ENCODE measurements at regions not wholly inside any gene's neighbourhood (a gene's known extent, or its start where the extent isn't known, plus 50 kb on each side); places are given as distances from the start of the nearest gene placed in this dataset.

DNA sequence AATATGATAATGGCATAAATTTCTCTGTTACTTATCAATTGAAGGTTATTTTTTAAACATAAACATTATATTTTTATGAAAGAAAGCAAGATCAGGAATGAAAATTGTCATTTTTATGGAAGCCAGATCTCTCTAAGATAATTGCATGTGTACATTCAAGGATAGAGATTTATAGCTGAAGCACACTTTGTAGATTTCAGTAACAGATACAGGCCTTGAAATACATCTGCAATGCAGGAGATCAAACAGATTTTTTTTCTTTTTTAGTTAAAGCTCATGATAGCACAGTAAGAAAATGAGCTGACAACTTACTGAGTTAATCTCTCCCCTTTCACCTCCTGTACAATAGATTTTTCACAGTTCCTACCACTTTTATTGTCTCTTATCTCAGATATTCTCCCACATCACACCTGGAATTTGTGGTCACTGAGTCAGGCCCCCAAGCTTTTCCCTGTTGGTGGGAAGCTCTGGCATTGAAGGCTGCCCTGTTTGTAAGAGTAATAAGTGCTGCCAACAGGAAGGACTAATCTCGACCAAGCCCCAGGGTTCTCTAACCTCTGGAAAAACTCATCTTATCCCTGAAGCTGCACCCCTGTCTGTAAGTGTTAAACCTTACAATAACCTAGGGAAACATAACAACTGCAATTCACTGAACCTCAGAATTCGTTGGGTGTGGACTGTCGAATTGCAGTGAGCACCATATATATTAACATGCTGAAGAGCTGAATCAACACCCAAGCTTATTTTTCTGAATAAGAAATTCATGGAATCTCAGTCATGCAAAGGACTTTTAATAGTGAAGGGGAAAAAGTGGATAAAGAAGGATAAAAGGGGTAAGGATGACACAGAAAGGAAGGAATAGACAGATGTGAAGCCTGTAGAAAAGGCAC lies 599.0 kb downstream of the LMO4 start:
- no peak for ATAC-seq
- DNase-seq: no peak
- no peaks in the 10 kb centered on the region for H3K4me1 Mint-ChIP-seq
- H3K27ac Mint-ChIP-seq: no peak overlapping the region
- H3K36me3 Mint-ChIP-seq (ENCODE audit: low read depth): no peaks in the 10 kb centered on the region
- H3K9me3 Mint-ChIP-seq: peaks cover 5% of the 10 kb centered on the region
- H3K4me3 Mint-ChIP-seq: no peak overlapping the region
- no peaks in the 10 kb centered on the region for H3K27me3 Mint-ChIP-seq

- DNase-seq (no peak), ATAC-seq (no peak)
- Mint-ChIP-seq H3K27ac (no peak overlapping the region), H3K27me3 (no peaks in the 10 kb centered on the region), H3K9me3 (peaks cover 5% of the 10 kb centered on the region), H3K4me1 (no peaks in the 10 kb centered on the region), H3K36me3 (ENCODE audit: low read depth) (no peaks in the 10 kb centered on the region), H3K4me3 (no peak overlapping the region)
These were observed 599.9 kb downstream of the LMO4 start for GRCh38 chr1:87928623-87929022.

- Mint-ChIP-seq H3K27me3 (peaks cover 2% of the 10 kb centered on the region), H3K27ac (no peak overlapping the region), H3K36me3 (ENCODE audit: low read depth) (no peaks in the 10 kb centered on the region), H3K9me3 (peaks cover 5% of the 10 kb centered on the region), H3K4me1 (no peaks in the 10 kb centered on the region), H3K4me3 (no peak overlapping the region)
- ATAC-seq (no peak), DNase-seq (no peak)
These were observed 601.2 kb downstream of the LMO4 start for GRCh38 chr1:87929906-87930305.

- Mint-ChIP-seq H3K27ac (no peak overlapping the region), H3K27me3 (peaks cover 5% of the 10 kb centered on the region), H3K36me3 (ENCODE audit: low read depth) (no peaks in the 10 kb centered on the region), H3K4me3 (no peak overlapping the region), H3K9me3 (peaks cover 5% of the 10 kb centered on the region), H3K4me1 (no peaks in the 10 kb centered on the region)
- no peak for DNase-seq
- ATAC-seq: no peak
These were observed 602.1 kb downstream of the LMO4 start for GRCh38 chr1:87930796-87931195.

- no peak overlapping the region for H3K27ac Mint-ChIP-seq
- ATAC-seq (no peak), DNase-seq (no peak)
- H3K9me3 Mint-ChIP-seq: peaks cover 5% of the 10 kb centered on the region
- no peaks in the 10 kb centered on the region for H3K36me3 Mint-ChIP-seq (ENCODE audit: low read depth)
- H3K27me3 Mint-ChIP-seq: peaks cover 5% of the 10 kb centered on the region
- H3K4me1 Mint-ChIP-seq: no peaks in the 10 kb centered on the region
- H3K4me3 Mint-ChIP-seq: no peak overlapping the region
These were observed 604.5 kb downstream of the LMO4 start for GRCh38 chr1:87933171-87933570.

DNA sequence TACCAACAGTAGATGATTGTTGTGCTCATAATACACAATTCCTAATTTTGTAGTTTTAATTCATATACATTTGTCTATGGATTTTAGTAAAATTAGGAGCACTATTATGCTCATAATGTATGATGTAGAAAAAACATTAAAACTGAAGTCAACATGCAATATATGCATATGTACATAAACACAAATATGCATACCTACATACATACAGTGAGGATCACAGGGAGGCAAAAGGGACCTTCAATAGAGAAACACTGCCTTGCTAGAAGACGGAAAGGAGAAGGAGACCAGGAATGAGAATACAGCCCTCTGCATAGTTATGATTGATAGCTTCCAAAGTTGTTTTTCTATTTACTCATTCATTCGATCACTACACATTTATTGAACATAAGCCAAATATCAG lies 606.5 kb downstream of the LMO4 start:
- DNase-seq (no peak), ATAC-seq (no peak)
- Mint-ChIP-seq H3K27me3 (peaks cover 5% of the 10 kb centered on the region), H3K27ac (no peak overlapping the region), H3K9me3 (peaks cover 5% of the 10 kb centered on the region), H3K36me3 (ENCODE audit: low read depth) (no peaks in the 10 kb centered on the region), H3K4me3 (no peak overlapping the region), H3K4me1 (no peaks in the 10 kb centered on the region)

DNA sequence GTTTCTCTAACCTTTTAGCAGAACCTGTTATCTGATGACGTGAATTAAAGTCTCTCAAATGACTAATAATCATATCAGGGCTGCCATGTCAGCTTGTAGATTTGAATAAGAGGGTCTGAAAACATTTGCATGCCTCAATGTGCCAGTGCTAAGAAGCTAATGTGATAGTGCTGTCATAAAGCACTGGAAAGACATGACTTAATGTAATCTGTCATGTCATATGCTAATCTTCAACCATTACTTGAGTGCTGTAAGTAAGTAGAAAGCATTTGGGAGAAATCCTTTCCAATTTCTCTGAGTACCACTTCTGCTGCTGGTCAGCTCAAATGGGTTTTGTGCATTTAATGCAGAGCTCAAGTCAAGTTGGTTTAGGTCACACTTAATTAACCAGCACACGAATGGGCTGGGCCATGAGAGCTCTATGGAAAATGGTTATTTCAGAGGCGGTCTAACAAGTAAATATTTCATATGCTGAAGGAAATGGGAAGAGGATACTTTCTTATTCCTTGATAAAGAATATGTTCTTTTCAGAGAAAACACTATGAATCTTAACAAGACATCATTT lies 609.2 kb downstream of the LMO4 start:
- Mint-ChIP-seq H3K27ac (no peak overlapping the region), H3K36me3 (ENCODE audit: low read depth) (no peaks in the 10 kb centered on the region), H3K4me1 (no peaks in the 10 kb centered on the region), H3K27me3 (peaks cover 5% of the 10 kb centered on the region), H3K9me3 (no peaks in the 10 kb centered on the region), H3K4me3 (no peak overlapping the region)
- ATAC-seq: no peak
- no peak for DNase-seq

DNA sequence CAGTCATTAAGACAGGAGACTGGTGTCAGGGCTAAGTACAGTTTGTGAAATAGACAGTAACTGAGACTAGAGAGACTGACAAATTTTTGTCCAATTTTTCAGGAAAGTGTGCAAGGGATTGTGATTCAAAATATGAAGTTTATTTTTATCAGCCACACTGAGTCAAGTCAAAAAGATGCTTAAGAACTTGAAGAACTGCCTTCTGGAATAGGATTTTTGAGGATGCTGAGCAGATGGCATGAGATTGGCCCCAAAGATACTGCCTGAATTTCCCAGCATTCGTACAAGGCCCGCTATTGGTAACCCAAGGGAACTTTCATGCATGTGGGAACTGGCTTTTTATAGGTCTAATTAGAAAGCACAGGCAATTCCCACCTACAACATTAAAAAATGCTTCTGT lies 610.0 kb downstream of the LMO4 start:
- Mint-ChIP-seq H3K27ac (no peak overlapping the region), H3K4me3 (no peak overlapping the region), H3K27me3 (peaks cover 5% of the 10 kb centered on the region), H3K4me1 (no peaks in the 10 kb centered on the region), H3K9me3 (no peaks in the 10 kb centered on the region), H3K36me3 (ENCODE audit: low read depth) (no peaks in the 10 kb centered on the region)
- DNase-seq: no peak
- no peak for ATAC-seq

DNA sequence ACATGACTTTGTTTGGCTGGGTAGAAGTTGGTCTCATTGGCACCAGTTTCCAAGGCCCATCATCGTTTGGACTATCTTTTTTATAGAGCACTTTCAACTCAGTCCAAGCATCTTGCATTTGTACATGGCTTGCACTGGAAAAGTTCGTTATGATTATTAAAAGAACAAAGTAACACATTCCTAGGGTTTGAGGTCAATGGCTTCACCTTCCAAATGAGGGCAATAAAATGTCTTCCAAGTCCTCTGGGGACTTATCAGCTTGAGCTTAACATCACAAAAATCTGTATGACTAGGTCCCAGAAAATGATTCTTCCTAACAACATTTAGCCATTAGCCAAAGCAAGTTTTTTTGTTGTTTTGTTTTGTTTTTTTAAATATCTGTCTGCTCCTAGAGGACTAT lies 610.8 kb downstream of the LMO4 start:
- Mint-ChIP-seq H3K4me3 (no peak overlapping the region), H3K36me3 (ENCODE audit: low read depth) (no peaks in the 10 kb centered on the region), H3K27ac (no peak overlapping the region), H3K27me3 (peaks cover 3% of the 10 kb centered on the region), H3K4me1 (no peaks in the 10 kb centered on the region), H3K9me3 (no peaks in the 10 kb centered on the region)
- DNase-seq (no peak), ATAC-seq (no peak)

- ATAC-seq: no peak
- peaks cover under 1% of the 10 kb centered on the region for H3K27me3 Mint-ChIP-seq
- DNase-seq: no peak
- H3K36me3 Mint-ChIP-seq (ENCODE audit: low read depth): no peaks in the 10 kb centered on the region
- H3K4me1 Mint-ChIP-seq: no peaks in the 10 kb centered on the region
- H3K27ac Mint-ChIP-seq: no peak overlapping the region
- H3K9me3 Mint-ChIP-seq: no peaks in the 10 kb centered on the region
- no peak overlapping the region for H3K4me3 Mint-ChIP-seq
These were observed 611.7 kb downstream of the LMO4 start for GRCh38 chr1:87940421-87940820.

- no peaks in the 10 kb centered on the region for H3K9me3 Mint-ChIP-seq
- no peaks in the 10 kb centered on the region for H3K4me1 Mint-ChIP-seq
- no peak for DNase-seq
- H3K36me3 Mint-ChIP-seq (ENCODE audit: low read depth): no peaks in the 10 kb centered on the region
- peaks cover 2% of the 10 kb centered on the region for H3K27me3 Mint-ChIP-seq
- ATAC-seq: no peak
- no peak overlapping the region for H3K27ac Mint-ChIP-seq
- H3K4me3 Mint-ChIP-seq: no peak overlapping the region
These were observed 612.8 kb downstream of the LMO4 start for GRCh38 chr1:87941337-87941946.

GRCh38 chr1:87942165-87942564 lies 613.5 kb downstream of the LMO4 start:
- Mint-ChIP-seq H3K9me3 (no peaks in the 10 kb centered on the region), H3K27me3 (peaks cover 2% of the 10 kb centered on the region), H3K4me1 (no peaks in the 10 kb centered on the region), H3K36me3 (ENCODE audit: low read depth) (no peaks in the 10 kb centered on the region), H3K27ac (no peak overlapping the region), H3K4me3 (no peak overlapping the region)
- DNase-seq (no peak), ATAC-seq (no peak)

- no peak for DNase-seq
These were observed 621.0 kb downstream of the LMO4 start for GRCh38 chr1:87949711-87950110.

GRCh38 chr1:87950369-87950768 lies 621.7 kb downstream of the LMO4 start:
- DNase-seq (no peak), ATAC-seq (no peak)
- H3K9me3 Mint-ChIP-seq: no peaks in the 10 kb centered on the region
- no peaks in the 10 kb centered on the region for H3K36me3 Mint-ChIP-seq (ENCODE audit: low read depth)
- no peak overlapping the region for H3K4me3 Mint-ChIP-seq
- H3K27me3 Mint-ChIP-seq: peaks cover 12% of the 10 kb centered on the region
- H3K4me1 Mint-ChIP-seq: no peaks in the 10 kb centered on the region
- no peak overlapping the region for H3K27ac Mint-ChIP-seq

More at GRCh38 chr1:87949711-87950110, 621.0 kb downstream of the LMO4 start:
- ATAC-seq: no peak
- H3K27me3 Mint-ChIP-seq: peaks cover 10% of the 10 kb centered on the region
- no peak overlapping the region for H3K27ac Mint-ChIP-seq
- H3K36me3 Mint-ChIP-seq (ENCODE audit: low read depth): no peaks in the 10 kb centered on the region
- H3K4me1 Mint-ChIP-seq: no peaks in the 10 kb centered on the region
- no peak overlapping the region for H3K4me3 Mint-ChIP-seq
- no peaks in the 10 kb centered on the region for H3K9me3 Mint-ChIP-seq

- Mint-ChIP-seq H3K4me1 (no peaks in the 10 kb centered on the region), H3K27ac (no peak overlapping the region), H3K36me3 (ENCODE audit: low read depth) (no peaks in the 10 kb centered on the region), H3K9me3 (no peaks in the 10 kb centered on the region), H3K4me3 (no peak overlapping the region), H3K27me3 (peaks cover 10% of the 10 kb centered on the region)
- DNase-seq (no peak), ATAC-seq (no peak)
These were observed 622.7 kb downstream of the LMO4 start for GRCh38 chr1:87951409-87951808.

Data from activated naive CD8-positive, alpha-beta T cell treated with anti-CD3 and anti-CD28 coated beads, Interleukin-2, amount 50 U/mL, for 24 hours (primary cell).